Hepatocyte (in vitro differentiated cells): ENCODE measurements at regions not wholly inside any gene's neighbourhood (a gene's known extent, or its start where the extent isn't known, plus 50 kb on each side); places are given as distances from the start of the nearest gene placed in this dataset.

ENCODE experiments used
- CTCF ChIP-seq: fragments of 200-600 bp; sonication (generic); IDR thresholded peaks from 2 replicates; pipeline ENCODE4 v1.5.1; 2016; ENCODE audit warnings: antibody characterized with exemption, mild to moderate bottlenecking; ENCODE audit not compliant: poor library complexity
- EZH2 ChIP-seq: fragments of 200-600 bp; sonication (generic); IDR thresholded peaks from 2 replicates; pipeline ENCODE4 v1.6.1; 2016; ENCODE audit warnings: antibody characterized with exemption, mild to moderate bottlenecking, borderline replicate concordance
- EZH2phosphoT487 ChIP-seq: fragments of 200-600 bp; sonication (generic); IDR thresholded peaks from one replicate; pipeline ENCODE4 v1.6.1; 2018; ENCODE audit warnings: antibody characterized with exemption, mild to moderate bottlenecking, low read depth, moderate library complexity; ENCODE audit not compliant: unreplicated experiment, severe bottlenecking

GRCh38 chr7:115106316-115106715 lies 184.4 kb downstream of the MDFIC start:
- no peak for TF ChIP-seq CTCF
- no peak for TF ChIP-seq EZH2
- no peak for TF ChIP-seq EZH2phosphoT487
